Left ventricle myocardium inferior (tissue), 1 donor: ENCODE measurements at regions not wholly inside any gene's neighbourhood (a gene's known extent, or its start where the extent isn't known, plus 50 kb on each side); places are given as distances from the start of the nearest gene placed in this dataset.

Experiments used
- DNase-seq: peaks from one replicate; pipeline ENCODE4 v3.0.0-alpha.2; 2020
- H3K27ac ChIP-seq: fragments of 200-600 bp; replicated peaks from 2 replicates; pipeline ENCODE4 v1.8.0; 2021
- H3K27me3 ChIP-seq: fragments of 200-600 bp; 2 replicates; pipeline ENCODE4 v1.8.0; 2021; ENCODE audit warnings: low read depth
- H3K36me3 ChIP-seq: fragments of 200-600 bp; 2 replicates; pipeline ENCODE4 v1.8.0; 2021
- H3K4me1 ChIP-seq: fragments of 200-600 bp; 2 replicates; pipeline ENCODE4 v1.8.0; 2021
- H3K4me3 ChIP-seq: fragments of 200-600 bp; 2 replicates; pipeline ENCODE4 v1.8.0; 2021; ENCODE audit warnings: mild to moderate bottlenecking, moderate library complexity
- H3K9me3 ChIP-seq: fragments of 200-600 bp; replicated peaks from 2 replicates; pipeline ENCODE4 v1.8.0; 2021
- CTCF ChIP-seq: fragments of 200-600 bp; IDR thresholded peaks from 2 replicates; pipeline ENCODE4 v1.8.0; 2021; ENCODE audit warnings: antibody characterized with exemption, mild to moderate bottlenecking, borderline replicate concordance
- intact Hi-C: fragments of 100-400 bp; cut with micrococcal nuclease; formaldehyde crosslinking; loops from one replicate; pipeline ENCODE4 v1.11.0; 2022
- donor health status: DM: no; HTN: yes; CAD: no; lungs with severe emphysema.

- no peaks in the 10 kb centered on the region for H3K4me1 ChIP-seq
- H3K4me3 ChIP-seq, result no peak overlapping the region
- TF ChIP-seq CTCF, result no peak
- H3K9me3 ChIP-seq, result no peaks in the 10 kb centered on the region
- DNase-seq, result no peak
- peaks cover 71% of the 10 kb centered on the region for H3K27me3 ChIP-seq
- no peak overlapping the region for H3K27ac ChIP-seq
- H3K36me3 ChIP-seq, result no peaks in the 10 kb centered on the region
- intact Hi-C loops, result no loop called here
Observed at GRCh38 chr19:29295285-29295684, 82.3 kb upstream of the UQCRFS1 start.

DNA sequence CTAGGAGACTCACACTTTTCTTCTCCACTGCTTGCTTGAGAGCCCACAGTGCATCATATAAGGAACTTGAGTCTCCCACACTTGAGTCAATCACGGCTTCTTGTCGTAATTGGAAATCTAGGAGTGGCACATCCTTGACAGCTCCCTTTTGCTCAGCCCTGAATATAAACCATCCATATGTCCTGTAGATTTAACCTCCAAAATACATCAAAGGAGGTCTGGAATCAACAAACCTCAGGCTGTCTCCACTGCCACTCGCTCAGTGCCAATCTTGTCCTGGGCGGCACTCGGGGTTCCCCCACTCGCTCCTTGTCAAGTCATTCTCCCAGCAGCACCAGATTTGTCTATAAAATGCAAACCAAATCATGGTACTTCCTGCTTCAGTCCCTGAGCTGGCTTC lies 84.4 kb upstream of the UQCRFS1 start:
- no peak for DNase-seq
- Histone ChIP-seq H3K9me3 (no peaks in the 10 kb centered on the region), H3K27ac (no peak overlapping the region), H3K4me1 (no peaks in the 10 kb centered on the region), H3K36me3 (no peaks in the 10 kb centered on the region), H3K27me3 (peaks cover 65% of the 10 kb centered on the region), H3K4me3 (no peak overlapping the region)
- intact Hi-C loops, result no loop called here
- no peak for TF ChIP-seq CTCF

DNA sequence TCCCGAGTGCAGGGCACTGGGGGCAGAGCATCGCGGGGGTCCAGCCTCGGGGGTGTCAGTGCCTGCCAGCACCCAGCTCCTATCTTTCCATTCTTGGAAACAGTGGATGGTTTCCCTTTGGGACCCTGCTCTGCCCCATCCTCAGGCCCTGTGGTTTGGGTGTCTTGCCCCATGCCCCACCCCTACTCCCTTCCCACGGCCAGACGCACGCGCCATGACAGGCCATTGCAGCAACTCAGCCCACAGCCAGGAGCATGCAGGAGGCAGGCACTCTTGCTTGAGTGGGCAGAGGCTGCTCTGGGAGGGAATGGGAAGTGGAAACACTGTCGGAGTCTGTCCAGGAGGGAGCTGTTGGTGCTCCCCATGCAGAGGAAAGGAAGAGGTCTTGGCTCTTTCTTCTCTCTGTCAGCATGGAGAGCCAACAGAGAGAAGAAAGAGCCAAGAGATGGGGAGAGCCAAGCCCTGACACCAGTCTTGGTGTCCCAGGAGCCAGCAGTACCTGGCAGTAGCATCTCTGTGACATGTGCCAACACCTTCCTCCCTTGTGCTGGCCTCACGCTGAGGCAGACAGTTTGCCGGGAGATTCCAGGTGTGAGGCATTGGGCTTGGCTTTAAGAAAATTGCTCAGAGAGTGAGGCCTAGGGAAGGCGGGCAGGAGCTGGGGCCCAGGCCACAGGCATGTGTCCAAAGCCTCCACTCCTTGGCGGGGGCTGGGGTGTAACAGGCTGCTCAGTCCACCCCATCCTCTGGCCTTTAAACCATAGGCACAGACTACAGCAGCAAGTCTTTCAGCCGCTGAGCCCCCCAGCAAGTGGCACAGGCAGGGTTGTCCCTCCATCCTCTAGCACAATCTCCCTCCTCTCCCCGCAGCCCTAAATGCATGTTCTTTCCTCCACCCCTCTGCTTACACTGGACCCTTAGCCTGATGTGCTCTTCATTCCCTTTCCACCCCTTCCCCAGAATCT lies 86.7 kb upstream of the UQCRFS1 start:
- H3K4me1 ChIP-seq, result no peaks in the 10 kb centered on the region
- no peak for TF ChIP-seq CTCF
- DNase-seq, result no peak
- intact Hi-C loops, result no loop called here
- H3K4me3 ChIP-seq, result no peak overlapping the region
- H3K36me3 ChIP-seq, result no peaks in the 10 kb centered on the region
- H3K27me3 ChIP-seq, result peaks cover 52% of the 10 kb centered on the region
- H3K9me3 ChIP-seq, result no peaks in the 10 kb centered on the region
- no peak overlapping the region for H3K27ac ChIP-seq

DNA sequence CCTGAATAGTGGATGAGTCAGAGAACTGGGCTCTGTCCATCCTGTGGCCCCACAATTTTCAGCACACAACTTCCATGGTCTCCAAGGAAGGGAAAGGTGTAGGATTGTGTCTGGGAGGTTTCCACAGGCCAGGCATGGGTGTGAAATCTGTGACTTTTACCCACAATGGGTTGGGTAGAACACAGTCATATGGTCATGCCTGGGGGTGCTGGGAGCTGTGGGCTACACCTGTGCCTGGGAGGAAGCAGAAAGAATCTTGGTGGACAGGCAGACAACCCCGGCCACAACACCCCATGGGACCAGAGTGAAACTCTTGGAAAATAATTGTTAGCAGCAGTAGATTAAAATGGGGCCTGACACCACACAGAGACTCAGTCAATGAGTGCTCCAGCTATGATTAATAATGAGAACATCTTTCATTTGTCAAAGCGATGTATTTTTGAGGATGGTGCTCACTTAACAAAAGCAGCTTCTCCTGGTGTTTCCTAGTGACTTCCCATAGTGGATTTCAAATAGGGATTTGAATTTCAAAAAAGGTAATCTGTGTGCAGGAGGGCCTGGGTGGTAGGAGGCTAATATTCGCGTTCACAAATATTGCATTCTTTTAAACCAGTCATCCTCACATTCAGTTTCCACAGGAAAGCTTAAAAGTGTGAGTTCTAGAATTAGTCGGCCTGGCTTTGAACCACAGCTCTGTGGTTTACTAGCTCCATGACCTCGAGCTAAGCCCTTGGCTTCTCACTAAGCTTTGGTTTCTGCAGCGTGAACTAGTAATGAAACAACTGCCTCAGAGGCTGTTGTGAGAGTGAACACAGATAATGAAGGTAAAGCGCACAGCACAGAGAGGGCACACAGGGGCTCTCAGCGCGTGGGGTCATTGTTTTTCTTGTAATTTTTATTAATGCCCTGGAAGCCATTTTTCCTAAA lies 89.3 kb upstream of the UQCRFS1 start:
- H3K27me3 ChIP-seq, result peaks cover 57% of the 10 kb centered on the region
- no peaks in the 10 kb centered on the region for H3K9me3 ChIP-seq
- no peak overlapping the region for H3K27ac ChIP-seq
- no peak for DNase-seq
- H3K36me3 ChIP-seq, result no peaks in the 10 kb centered on the region
- no peak overlapping the region for H3K4me3 ChIP-seq
- no peaks in the 10 kb centered on the region for H3K4me1 ChIP-seq
- intact Hi-C loops, result no loop called here
- TF ChIP-seq CTCF, result no peak

- no peaks in the 10 kb centered on the region for H3K4me1 ChIP-seq
- no peak for TF ChIP-seq CTCF
- no peaks in the 10 kb centered on the region for H3K36me3 ChIP-seq
- H3K27ac ChIP-seq, result no peak overlapping the region
- no peak overlapping the region for H3K4me3 ChIP-seq
- DNase-seq, result no peak
- intact Hi-C loops, result no loop called here
- H3K27me3 ChIP-seq, result peaks cover 57% of the 10 kb centered on the region
- no peaks in the 10 kb centered on the region for H3K9me3 ChIP-seq
Observed at GRCh38 chr19:29303069-29303718, 90.2 kb upstream of the UQCRFS1 start.
